ENCODE measurements at regions not wholly inside any gene's neighbourhood (a gene's known extent, or its start where the extent isn't known, plus 50 kb on each side); places are given as distances from the start of the nearest gene placed in this dataset.
"Not testable (repeated sequence)": the region's sequence is repeated elsewhere in the genome, so short reads cannot be mapped to it uniquely, and the experiment has no call there.

GRCh38 chr11:134724106-134724778, 312.2 kb upstream of the B3GAT1 start:
- TF ChIP-seq, protein P1, sequence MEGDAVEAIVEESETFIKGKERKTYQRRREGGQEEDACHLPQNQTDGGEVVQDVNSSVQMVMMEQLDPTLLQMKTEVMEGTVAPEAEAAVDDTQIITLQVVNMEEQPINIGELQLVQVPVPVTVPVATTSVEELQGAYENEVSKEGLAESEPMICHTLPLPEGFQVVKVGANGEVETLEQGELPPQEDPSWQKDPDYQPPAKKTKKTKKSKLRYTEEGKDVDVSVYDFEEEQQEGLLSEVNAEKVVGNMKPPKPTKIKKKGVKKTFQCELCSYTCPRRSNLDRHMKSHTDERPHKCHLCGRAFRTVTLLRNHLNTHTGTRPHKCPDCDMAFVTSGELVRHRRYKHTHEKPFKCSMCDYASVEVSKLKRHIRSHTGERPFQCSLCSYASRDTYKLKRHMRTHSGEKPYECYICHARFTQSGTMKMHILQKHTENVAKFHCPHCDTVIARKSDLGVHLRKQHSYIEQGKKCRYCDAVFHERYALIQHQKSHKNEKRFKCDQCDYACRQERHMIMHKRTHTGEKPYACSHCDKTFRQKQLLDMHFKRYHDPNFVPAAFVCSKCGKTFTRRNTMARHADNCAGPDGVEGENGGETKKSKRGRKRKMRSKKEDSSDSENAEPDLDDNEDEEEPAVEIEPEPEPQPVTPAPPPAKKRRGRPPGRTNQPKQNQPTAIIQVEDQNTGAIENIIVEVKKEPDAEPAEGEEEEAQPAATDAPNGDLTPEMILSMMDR (IDR thresholded peaks at IDR 0.05; ENCODE audit: control insufficient read depth, insufficient read depth, low read depth, low read length, missing control alignments): no peak
- DNase-seq (ENCODE audit: low read depth): no peak
- H3K4me3 ChIP-seq (ENCODE audit: control insufficient read depth, low read depth, low read length): no peak overlapping the region

DNA sequence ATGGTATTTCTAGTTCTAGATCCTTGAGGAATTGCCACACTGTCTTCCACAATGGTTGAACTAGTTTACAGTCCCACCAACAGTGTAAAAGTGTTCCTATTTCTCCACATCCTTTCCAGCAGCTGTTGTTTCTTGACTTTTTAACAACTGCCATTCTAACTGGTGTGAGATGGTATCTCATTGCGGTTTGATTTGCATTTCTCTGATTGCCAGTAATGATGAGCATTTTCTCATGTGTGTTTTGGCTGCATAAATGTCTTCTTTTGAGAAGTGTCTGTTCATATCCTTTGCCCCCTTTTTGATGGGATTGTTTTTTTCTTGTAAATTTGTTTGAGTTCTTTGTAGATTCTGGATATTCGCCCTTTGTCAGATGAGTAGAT, 308.6 kb upstream of the B3GAT1 start:
- not testable (repeated sequence) for DNase-seq (ENCODE audit: low read depth); H3K4me3 ChIP-seq (ENCODE audit: control insufficient read depth, low read depth, low read length)

- H3K4me3 ChIP-seq (ENCODE audit: control insufficient read depth, low read depth, low read length); DNase-seq (ENCODE audit: low read depth): not testable (repeated sequence)
Observed at GRCh38 chr11:134719940-134720690, 308.1 kb upstream of the B3GAT1 start.

- no peak for DNase-seq (ENCODE audit: low read depth)
- TF ChIP-seq, protein P1 (IDR thresholded peaks at IDR 0.05; ENCODE audit: control insufficient read depth, insufficient read depth, low read depth, low read length, missing control alignments): no peak
Observed at GRCh38 chr11:134719397-134719796, 307.4 kb upstream of the B3GAT1 start.

DNA sequence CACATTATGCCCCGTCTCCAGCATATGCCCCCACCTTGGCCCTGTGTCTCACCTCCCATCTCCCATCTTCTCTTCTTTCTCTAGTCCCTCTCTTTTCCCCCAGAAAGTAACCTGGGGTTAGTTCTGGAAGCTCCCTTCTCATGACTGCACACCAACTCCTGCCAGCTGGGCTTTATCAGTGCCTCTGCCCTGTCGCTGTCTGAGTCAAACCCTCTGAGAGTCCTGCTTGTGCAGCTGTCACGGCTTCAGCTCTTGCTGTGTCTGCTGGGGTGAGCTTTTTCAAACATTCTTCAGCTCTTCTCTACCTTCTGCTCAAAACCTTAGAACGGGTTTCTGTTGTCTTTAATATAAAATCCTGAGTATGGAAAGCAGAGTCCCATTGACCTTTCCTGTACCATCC, 304.5 kb upstream of the B3GAT1 start:
- TF ChIP-seq, protein P1 (IDR thresholded peaks at IDR 0.05; ENCODE audit: control insufficient read depth, insufficient read depth, low read depth, low read length, missing control alignments): no peak
- no peak overlapping the region for H3K4me3 ChIP-seq (ENCODE audit: control insufficient read depth, low read depth, low read length)
- no peak for DNase-seq (ENCODE audit: low read depth)

More at GRCh38 chr11:134719397-134719796, 307.4 kb upstream of the B3GAT1 start:
- H3K4me3 ChIP-seq (ENCODE audit: control insufficient read depth, low read depth, low read length): no peak overlapping the region

GRCh38 chr11:134714021-134714656, 302.1 kb upstream of the B3GAT1 start:
- TF ChIP-seq, protein P1 (IDR thresholded peaks at IDR 0.05; ENCODE audit: control insufficient read depth, insufficient read depth, low read depth, low read length, missing control alignments): no peak
- no peak overlapping the region for H3K4me3 ChIP-seq (ENCODE audit: control insufficient read depth, low read depth, low read length)
- no peak for DNase-seq (ENCODE audit: low read depth)

GRCh38 chr11:134712228-134713145, 300.4 kb upstream of the B3GAT1 start:
- H3K4me3 ChIP-seq (ENCODE audit: control insufficient read depth, low read depth, low read length): no peak overlapping the region
- DNase-seq (ENCODE audit: low read depth): no peak
- TF ChIP-seq, protein P1 (IDR thresholded peaks at IDR 0.05; ENCODE audit: control insufficient read depth, insufficient read depth, low read depth, low read length, missing control alignments): no peak

All from AG09309 (cell line).